Ishikawa (cell line): ENCODE measurements at regions not wholly inside any gene's neighbourhood (a gene's known extent, or its start where the extent isn't known, plus 50 kb on each side); places are given as distances from the start of the nearest gene placed in this dataset.

Experiments
- CEBPB ChIP-seq: IDR thresholded peaks from 2 replicates; pipeline ENCODE4 v1.6.1; 2012
- CREB1 ChIP-seq: IDR thresholded peaks from 2 replicates; pipeline ENCODE4 v1.6.1; 2012; ENCODE audit warnings: low read depth
- EGR1 ChIP-seq: IDR thresholded peaks from 2 replicates; pipeline ENCODE4 v1.6.1; 2012
- EP300 ChIP-seq: IDR thresholded peaks from 2 replicates; pipeline ENCODE4 v1.6.1; 2012; ENCODE audit warnings: borderline replicate concordance
- FOXM1 ChIP-seq: IDR thresholded peaks from 2 replicates; pipeline ENCODE4 v1.6.1; 2012; ENCODE audit warnings: low read depth, borderline replicate concordance
- NFIC ChIP-seq: IDR thresholded peaks from 2 replicates; pipeline ENCODE4 v1.6.1; 2012
- RAD21 ChIP-seq: IDR thresholded peaks from 2 replicates; pipeline ENCODE4 v1.6.1; 2012; ENCODE audit warnings: low read depth
- REST ChIP-seq: IDR thresholded peaks from 2 replicates; pipeline ENCODE4 v1.6.1; 2012; ENCODE audit warnings: low read depth, mild to moderate bottlenecking
- TAF1 ChIP-seq: IDR thresholded peaks from 2 replicates; pipeline ENCODE4 v1.6.1; 2012; ENCODE audit warnings: low read depth, mild to moderate bottlenecking
- TCF12 ChIP-seq: IDR thresholded peaks from 2 replicates; pipeline ENCODE4 v1.6.1; 2012; ENCODE audit warnings: low read depth
- TEAD4 ChIP-seq: IDR thresholded peaks from 2 replicates; pipeline ENCODE4 v1.6.1; 2012
- YY1 ChIP-seq: IDR thresholded peaks from 2 replicates; pipeline ENCODE4 v1.6.1; 2012; ENCODE audit warnings: low read depth
- ZBTB7A ChIP-seq: IDR thresholded peaks from 2 replicates; pipeline ENCODE4 v1.6.1; 2012; ENCODE audit warnings: low read depth
- TF ChIP-seq, protein P1 (sequence below): IDR thresholded peaks from 2 replicates; pipeline ENCODE4 v1.6.1; 2012
- TF ChIP-seq, protein P2 (sequence below): IDR thresholded peaks from 2 replicates; pipeline ENCODE4 v1.6.1; 2012

GRCh38 chr7:19963695-19964094, 190.3 kb upstream of the TMEM196 start:
- no peak for TF ChIP-seq CREB1
- TF ChIP-seq REST = no peak
- TF ChIP-seq, protein P1, sequence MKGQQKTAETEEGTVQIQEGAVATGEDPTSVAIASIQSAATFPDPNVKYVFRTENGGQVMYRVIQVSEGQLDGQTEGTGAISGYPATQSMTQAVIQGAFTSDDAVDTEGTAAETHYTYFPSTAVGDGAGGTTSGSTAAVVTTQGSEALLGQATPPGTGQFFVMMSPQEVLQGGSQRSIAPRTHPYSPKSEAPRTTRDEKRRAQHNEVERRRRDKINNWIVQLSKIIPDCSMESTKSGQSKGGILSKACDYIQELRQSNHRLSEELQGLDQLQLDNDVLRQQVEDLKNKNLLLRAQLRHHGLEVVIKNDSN = no peak
- no peak for TF ChIP-seq CEBPB
- no peak for TF ChIP-seq EP300
- no peak for TF ChIP-seq NFIC
- TF ChIP-seq ZBTB7A = no peak

- TF ChIP-seq TEAD4 (peak; percentile 86), NFIC (peak; percentile 74), RAD21 (peak; percentile 22; the same call in 1 of the 2 replicates), TCF12 (peak; percentile 89), FOXM1 (peak; percentile 82), EP300 (peak; percentile 88), YY1 (no peak), CEBPB (peak; percentile 91)
- TF ChIP-seq, protein P2, sequence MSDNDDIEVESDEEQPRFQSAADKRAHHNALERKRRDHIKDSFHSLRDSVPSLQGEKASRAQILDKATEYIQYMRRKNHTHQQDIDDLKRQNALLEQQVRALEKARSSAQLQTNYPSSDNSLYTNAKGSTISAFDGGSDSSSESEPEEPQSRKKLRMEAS = no peak
Measured at GRCh38 chr7:19958309-19958896, 185.0 kb upstream of the TMEM196 start.

DNA sequence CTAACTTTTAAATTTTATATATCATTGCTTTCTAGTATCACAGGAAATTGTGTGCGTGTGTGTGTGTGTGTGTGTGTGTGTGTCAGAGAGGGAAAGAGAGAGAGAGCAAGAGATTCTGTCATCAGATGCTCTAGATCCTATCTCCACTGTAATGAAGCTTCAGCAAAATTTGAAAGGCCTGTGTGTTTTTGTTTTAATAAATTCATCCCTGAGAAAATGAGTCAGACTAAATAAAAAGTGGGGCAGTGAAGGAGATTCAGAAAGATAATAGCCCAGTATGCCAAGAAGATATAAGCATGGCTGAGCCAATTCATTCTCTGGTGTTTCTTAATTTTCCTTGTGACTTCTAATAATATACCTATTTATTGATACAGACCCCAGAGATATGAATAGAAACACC, 184.2 kb upstream of the TMEM196 start:
- TF ChIP-seq, protein P1 = no peak
- TF ChIP-seq YY1 (no peak), FOXM1 (no peak), CEBPB (no peak), CREB1 (no peak), RAD21 (no peak), EGR1 (no peak), TAF1 (no peak), TEAD4 (no peak), EP300 (no peak), ZBTB7A (no peak), NFIC (no peak), TCF12 (no peak), REST (no peak)
- TF ChIP-seq, protein P2 = no peak

- TF ChIP-seq EGR1 = no peak
Measured at GRCh38 chr7:19948160-19948559, 174.7 kb upstream of the TMEM196 start.

DNA sequence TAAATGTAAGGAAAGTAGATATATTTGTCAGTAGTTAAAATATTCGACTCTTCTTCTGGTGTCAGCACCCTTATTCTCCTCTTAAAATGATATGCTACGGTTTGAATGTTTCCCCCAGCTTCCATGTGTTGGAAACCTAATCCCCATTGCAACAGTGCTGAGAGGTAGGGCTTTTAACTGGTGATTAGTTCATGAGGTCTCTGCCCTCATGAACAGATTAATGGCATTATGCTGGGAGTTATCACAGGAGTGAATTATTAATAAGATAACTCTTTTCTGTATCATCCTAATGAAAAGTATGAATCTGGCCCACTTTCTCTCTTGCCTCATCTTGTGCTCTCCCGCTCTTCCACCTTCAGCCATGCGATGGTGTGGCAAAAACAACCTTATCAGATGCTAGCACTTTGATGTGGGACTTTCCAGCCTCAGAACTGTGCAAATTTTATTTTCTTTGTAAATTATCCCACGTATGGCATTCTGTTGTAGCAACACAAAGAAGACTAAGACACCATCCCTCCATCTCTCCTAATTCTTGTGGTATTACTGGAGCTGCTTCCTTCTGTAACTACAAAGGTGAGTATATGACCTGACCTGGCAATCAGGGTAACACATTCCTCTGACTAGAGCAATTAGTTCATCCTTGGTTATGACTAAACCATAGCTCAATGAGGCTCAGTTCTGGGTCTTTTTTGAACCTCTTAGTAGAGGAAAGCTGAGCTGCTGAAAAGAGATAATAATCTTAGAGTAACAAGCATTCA, 171.1 kb upstream of the TMEM196 start:
- TF ChIP-seq CREB1 (no peak), EGR1 (no peak), TAF1 (no peak), CEBPB (no peak), NFIC (no peak), TCF12 (no peak), RAD21 (no peak), YY1 (no peak), TEAD4 (no peak), FOXM1 (no peak), EP300 (no peak)
- TF ChIP-seq, protein P2 = no peak
- TF ChIP-seq, protein P1 = no peak
